GM21360 (cell line): ENCODE measurements at regions not wholly inside any gene's neighbourhood (a gene's known extent, or its start where the extent isn't known, plus 50 kb on each side); places are given as distances from the start of the nearest gene placed in this dataset.
"Not testable (repeated sequence)": the region's sequence is repeated elsewhere in the genome, so short reads cannot be mapped to it uniquely, and the experiment has no call there.

Experiments
- ATAC-seq: cut with Tn5 transposase; IDR thresholded peaks from one replicate; pipeline ENCODE4 v1.9.1; 2021; ENCODE audit warnings: mild to moderate bottlenecking, moderate library complexity; ENCODE audit not compliant: unreplicated experiment

DNA sequence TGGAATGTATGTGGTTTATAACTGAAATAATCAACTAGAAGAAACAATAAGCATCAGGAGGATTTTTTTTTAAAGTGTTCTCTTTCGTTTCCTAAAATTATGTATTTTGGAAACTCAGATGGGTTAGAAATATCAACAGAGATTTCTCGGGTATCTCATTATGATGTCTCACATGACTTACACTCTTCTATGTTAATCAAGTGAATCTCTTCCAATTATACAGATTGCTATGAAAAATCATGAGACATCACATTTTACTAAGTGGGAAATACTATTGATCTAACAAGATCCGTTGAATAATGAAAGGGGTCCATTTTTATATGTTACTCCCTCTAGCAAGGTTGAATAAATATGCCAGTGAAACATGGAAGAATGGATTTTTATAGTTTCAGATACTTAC is 54.7 kb upstream of the NRIP1 start:
- ATAC-seq = no peak

DNA sequence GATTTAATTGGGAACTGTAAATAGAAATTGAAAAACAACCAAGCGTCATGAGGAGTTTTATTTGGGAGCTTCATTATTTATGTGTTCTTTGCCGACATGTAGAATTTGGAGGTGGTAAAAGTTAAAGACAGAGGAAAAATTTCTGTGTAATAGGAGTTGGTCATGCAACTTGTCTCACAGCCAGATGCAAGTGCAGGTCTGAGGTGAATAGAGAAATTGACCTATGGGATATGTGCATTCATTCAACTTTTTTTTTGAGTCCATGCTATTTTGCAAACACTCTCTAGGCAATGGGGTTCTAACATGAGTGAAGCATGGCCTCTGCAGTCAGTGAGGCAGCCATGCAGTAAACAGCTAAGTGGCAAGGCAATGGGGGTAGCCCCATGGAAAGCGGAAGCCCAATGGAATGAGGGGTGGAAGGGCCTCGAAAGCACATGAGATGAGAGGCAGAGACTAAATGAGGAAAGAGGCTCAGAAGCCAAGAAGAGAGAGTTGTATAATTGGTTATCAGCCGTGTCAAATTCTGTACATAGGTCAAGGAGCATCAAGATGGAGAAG is 56.4 kb upstream of the NRIP1 start:
- no peak for ATAC-seq

DNA sequence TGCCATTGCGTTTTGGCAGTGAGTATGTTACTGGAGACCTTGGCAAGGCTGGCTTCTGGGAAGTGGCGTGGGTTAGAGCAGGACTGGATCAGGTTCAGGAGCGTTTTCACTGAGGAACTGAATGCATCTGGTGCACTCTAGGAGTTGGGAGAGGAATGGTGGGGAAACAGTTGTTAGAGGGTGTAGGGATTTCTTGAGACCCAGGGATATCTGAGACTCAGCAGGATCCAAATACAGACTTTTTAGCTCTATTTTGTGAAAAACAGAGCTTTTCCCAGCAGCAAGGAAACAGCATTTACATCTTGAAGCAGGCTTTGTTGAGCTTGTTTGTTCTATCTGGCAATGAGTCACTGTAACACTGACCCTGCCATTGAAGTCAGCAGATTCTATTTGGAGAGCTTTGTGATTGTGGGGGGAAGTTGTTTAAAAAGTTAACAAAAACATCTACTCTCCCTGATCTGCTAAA is 56.9 kb upstream of the NRIP1 start:
- no peak for ATAC-seq

DNA sequence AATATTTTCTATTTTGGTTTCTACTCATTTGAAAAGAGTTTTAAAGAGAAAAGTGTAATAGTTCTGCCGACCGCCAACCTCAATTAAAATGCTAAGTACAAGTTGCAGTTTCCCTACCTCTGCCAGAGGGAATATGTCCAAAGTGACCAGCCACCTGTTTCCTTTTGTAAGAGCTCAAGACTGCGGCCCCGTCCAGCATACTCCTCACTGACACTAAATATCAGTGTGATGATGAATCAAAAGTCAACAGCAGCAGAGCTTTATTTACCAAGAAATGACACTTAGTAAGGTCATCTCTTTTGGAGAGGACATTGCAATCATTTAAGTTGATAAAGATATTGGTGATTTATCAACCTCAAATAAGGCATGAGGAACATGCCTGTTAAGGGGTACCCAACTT is 57.4 kb upstream of the NRIP1 start:
- ATAC-seq = no peak

DNA sequence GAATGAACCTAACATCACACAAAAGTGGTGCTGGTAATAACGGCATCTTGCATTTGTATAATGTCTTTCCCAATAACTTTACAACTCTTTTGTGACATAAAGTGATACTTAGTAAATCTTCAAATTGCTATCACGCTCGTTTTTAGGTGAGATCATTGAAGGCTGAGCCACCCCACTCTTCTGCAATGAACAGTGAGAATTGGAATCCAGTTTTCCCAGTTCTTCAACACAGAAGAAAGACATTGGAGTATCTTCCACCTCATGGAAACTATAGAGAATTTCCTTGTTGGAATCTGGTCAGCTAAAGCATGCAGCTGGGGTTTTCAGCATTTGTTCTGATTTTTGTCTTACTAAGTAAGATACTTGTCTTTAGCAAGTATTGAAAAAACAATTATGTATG is 59.9 kb upstream of the NRIP1 start:
- no peak for ATAC-seq

DNA sequence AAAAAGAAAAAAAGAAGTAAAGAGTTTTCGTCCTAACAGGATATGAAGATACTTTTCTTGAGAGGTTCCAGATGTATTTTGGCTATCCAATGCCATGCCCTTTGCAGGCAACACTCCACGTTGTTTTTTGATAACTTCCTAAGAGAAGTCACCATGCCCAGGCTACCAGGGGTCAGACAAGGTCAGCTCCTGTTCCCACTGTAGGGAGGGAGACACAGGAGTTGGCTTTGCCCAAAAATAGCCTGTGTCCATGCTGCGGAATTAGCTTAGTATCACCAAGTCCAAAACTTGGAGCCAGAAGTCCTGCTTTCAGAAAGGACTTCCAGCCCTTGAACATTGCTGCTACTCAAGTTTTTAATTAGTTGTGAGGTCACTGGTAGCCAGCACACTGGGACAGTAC is 62.1 kb upstream of the NRIP1 start:
- ATAC-seq = no peak

DNA sequence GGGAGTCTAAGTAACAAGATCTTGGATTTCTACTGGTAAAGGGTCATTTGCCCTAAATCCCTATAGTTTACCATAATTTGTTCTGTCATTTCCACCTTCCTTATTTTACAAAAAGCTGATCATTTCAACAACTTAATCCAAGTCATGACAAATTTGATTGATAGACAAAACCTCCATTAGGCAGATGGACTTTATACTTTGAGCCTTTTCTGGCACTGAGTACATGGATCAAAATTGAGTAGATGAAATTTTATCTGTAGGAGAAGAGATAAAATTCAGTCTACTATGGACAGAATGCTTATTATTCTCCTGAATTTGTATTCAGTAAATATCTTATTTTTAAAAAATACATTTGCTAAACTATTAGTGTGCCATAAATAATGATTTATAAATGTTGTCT is 62.6 kb upstream of the NRIP1 start:
- no peak for ATAC-seq

DNA sequence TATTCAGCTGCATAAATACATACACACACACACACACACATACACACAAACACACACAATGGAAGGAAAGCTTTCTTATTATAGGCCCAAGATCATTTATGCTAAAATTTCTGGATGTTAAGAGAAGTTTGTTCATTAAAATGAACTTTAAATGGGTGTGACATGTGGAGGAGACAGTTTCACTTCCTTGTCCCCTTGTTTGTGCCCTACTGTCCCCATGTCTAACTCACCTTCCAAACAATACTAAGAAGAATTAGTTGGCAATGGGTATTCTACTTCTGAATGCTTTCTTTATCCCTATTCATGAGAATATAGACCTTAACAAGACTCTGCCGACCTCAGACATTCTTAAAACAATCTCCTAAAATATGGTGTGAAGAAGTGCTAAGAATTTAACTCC is 63.5 kb upstream of the NRIP1 start:
- ATAC-seq = no peak

DNA sequence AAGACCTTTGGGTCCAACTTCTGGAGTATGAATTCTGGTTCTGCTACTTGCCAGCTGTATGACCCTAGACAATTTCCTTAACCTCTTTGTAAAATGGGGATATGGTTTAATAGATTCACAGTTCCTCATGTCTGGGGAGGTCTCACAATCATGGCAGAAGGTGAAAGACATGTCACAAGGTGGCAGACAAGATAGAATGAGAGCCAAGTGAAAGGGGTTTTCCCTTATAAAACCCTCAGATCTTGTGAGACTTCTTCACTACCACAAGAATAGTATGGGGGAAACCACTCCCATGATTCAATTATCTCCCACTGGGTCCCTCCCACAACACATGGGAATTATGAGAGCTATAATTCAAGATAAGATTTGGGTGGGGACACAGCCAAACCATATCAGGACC is 63.9 kb upstream of the NRIP1 start:
- ATAC-seq = not testable (repeated sequence)

DNA sequence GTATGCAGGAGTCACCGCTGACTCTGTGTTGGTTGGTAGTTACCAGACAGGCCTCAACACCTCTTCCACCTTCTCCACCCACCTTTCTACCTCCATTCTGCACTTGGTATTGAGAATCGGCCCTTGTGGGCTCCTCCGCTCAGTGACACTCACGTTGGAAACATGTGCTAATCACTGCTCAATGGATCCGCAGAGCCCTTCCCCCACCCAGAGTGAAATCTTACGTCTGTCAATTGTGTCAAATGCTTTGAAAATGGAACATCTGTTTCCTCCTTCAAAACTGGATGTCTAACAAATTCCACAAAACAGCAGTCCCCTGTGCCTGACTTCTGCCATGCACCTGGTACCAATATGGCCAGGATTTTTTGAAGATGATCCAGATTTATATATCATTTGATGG is 65.5 kb upstream of the NRIP1 start:
- no peak for ATAC-seq

DNA sequence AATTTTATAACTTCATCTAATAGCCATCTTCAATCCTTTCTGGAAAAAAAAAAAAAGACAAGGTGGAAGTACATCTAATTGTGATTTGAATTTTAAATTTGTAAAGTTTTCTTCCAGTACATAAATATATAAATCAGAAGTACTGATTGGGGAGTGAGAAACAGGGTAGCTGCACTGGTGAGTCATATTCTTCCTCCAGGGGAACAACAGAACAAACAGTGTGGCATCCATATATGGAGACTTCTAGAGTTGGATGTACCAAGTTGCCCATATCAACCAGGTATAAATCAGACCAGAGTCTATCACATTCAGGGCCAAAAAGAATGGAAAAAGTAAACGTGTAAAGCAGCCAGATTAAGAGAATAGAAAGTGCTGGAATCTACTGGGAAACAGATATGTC is 66.0 kb upstream of the NRIP1 start:
- ATAC-seq = no peak

DNA sequence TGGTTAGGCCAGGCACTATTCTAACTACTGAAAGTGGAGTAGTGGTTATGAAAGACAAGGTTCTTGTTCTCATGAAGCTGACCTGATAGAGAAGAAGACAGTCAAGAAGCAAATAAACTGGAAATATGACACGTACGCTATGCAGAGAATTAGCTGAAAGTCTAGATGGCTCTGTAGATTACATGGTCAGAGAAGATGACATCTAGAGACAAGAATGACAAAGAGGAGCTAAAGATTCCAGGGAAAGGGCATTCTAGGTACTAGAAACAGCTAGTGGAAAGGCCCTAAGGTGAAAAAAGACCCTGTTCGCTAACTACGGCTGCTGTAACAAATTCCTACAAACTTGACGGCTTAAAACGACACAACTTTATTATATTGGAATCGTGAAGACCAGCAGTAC is 68.0 kb upstream of the NRIP1 start:
- ATAC-seq = no peak

DNA sequence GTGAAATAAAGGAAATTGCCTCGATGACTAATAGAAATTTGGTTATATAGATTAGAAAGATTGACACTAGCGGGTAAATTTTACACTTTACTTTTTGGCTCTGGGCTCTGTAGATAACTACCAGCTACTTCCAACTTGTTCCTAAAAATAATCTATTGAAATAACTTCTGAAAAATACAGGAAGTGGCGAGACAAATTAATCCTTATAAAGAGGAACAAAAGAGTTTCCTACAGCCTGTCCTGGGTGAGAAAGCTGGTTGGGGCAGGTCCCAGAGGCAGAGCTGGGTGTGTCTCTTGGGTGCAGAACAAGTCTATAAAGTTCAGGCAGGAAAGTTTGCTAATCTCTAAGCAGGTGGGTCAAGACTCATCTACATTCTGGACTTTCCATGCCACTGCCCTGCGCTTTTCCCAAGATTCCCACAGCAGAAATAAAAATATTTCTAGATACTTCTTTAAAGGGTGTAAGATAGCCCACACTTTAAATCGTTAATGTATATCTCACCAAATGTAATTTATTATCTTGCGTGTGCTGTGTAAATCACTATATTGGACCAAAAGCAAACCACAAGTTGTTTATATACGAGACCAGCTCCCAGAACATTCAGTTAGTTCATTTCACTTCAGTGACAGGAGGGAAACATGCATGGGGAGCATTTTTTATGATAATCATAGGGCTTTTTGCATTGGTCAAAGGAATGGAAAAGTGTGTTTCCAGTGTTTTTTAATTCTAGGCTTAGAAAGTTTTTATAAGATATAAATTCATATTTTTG is 70.1 kb upstream of the NRIP1 start:
- ATAC-seq = no peak

DNA sequence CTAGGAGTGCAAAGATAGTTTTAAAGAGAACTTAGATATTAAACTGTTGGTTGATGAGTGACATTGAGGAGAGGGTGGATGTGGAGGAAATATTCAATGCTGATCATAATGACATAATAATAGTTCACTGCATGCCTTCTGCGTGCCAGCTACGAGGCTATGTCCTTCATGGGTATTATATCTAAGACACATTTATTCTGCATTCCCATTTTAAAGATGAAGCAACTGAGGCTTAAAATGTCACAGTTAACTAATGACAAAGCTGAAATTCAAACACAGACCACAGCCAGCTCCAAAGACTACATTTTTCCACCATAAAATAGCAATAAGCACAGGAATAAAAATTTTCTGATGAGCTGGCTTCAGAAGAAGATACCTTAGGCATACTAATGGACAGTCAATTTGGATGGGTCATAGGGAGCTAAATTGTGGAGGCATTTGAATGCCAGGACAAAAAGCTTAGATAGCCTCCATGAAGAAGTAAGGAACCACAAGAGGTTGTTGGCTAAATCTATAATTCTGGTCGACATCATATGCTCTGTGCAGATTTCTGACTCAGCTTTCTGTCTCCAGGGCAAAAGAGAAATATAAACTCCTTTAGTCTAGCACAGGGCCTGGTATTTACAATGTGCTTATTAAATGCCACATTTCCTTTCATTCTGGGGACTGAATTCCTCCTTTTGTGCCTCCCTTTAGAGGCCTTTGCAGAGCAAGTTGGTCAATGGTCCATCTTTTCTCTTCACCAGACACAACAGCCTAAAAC is 71.2 kb upstream of the NRIP1 start:
- ATAC-seq = no peak

DNA sequence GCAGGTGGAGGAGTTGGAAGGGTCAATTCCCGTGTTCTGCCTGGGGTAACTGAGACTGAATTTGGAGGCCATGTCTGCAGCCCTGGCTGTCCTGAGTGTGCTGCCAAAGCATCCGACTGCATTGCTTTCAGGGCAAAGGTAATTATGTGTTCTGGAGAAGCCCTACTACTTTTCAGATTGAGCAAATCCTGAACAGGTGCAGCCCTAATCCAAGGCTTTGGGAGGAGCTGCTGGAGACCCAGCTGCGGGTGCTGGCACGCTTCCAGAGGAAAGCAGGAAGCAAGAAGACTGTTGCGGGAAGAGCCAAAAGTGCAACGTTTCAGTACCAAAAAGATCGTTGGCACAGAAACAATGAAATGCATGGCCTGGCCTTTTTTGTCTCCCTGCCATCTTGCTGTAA is 73.7 kb upstream of the NRIP1 start:
- no peak for ATAC-seq

DNA sequence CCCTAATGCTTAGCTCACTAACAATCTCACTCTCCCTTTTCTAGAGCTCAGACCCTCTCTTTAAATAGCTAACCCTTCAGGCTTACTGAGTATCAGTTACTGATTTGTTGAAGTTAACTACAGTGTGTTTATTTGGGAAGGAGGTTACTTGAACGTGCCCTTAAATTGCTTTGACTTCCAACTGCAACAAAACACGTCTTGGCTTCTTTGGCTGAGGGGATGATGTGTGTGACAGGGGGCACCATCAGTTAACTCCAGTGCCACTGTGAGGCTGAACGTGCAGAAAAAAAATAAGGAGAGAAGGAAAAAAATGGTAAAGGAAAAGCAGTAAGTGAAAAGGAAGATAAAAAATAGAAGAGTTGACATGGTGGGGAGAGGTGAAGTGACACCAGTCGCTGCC is 75.1 kb upstream of the NRIP1 start:
- no peak for ATAC-seq

DNA sequence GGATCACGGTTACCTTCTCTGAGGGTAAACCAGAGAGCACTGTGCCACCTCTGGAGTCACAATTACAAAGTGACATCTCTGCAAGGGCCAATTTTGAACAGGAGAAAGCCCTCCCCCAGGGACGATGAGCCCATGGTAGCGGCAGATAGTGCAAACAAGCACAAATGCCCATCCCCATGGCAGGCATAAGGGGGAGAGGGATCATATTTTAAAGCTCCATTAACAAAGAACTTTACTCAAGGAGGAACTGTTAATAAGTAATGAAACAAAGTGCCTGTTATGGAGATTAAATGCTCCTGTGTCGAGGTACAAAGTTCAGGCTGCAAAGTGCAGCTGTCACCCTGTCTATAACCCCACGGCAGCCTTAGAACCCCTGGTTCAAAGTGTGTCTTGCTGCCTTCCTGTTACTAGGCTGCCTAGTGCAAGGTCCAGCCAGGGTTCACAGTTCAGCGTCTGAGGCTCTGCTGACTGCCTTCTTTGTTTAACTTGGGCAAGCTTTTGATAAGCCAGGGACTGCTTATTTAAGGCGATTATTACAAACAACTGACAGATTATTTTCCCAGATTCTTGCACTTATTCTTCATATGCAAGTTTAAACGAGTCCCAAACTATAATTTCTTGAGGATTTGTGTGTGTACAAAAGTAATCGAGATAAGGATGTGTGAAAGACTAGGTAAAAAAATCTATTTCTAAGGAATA is 75.7 kb upstream of the NRIP1 start:
- ATAC-seq = no peak

DNA sequence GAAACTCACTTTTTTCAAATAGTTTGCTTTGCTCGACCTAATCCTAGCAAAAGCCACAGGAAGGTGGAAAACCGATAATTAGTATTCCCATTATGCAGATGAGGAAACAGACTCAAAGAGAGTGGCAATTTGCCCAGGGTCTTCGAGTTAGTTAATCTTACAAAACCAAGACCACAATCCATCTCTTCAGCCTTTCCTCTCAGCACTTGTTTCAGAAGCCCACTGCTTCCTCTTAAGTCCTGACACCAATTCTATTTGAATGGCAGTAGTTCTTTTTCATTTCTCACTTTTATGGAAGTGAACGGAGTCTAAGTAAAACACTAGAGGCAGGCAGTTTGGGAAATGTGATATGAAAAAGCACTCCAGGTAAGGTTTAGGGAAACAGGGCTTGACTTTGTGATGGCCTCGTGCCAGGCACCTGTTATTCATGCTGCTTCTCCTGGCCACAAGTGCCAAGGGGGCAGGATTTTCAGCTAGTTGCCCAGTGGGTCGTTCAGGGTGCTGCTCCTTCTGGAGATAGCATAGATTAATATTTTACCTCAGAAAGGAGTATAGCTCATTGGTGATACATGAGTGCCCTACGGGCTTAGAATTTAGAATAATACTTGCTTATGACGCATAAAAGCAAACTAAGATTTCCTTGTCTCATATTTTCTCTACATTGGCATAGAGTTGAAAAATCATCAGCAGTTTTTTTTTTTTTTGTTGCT is 76.6 kb upstream of the NRIP1 start:
- ATAC-seq = no peak

DNA sequence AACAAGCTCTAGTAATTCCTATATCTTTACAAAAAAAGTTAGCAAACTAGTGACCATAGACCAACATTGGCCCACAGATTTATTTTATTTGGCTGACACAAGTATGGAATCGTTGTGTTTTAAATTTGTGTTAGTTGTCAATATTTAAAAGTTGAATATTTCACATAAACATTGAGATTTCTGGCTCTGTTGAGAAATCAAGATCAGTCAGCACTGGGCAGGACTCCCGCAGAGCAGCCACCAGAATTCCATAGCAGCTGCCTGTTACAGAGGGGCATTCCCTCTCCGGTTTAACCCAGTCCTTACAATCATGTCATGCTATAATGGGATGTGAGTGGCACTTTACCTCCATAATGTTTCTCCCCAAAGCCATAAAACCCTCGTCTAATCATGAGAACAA is 79.2 kb upstream of the NRIP1 start:
- no peak for ATAC-seq

DNA sequence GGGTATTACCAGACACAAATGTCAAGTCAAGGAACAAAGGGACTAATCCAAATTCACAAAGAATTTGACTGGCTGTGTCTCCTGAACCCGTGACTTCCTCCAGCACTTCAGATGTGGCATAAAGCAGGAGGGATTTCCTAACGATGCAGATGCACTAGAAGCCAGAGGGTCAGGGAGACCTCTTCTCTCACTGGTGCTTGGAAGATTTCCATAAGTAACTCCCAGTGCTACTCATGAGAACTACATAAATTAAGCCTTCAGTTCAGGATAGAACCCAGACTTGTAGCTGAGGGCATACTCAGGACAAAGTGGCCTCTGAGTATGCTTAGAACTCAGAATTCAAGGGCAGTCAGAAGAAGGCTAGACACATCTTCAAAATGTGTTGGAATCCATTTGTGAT is 83.6 kb upstream of the NRIP1 start:
- no peak for ATAC-seq
